ENCODE measurements at regions not wholly inside any gene's neighbourhood (a gene's known extent, or its start where the extent isn't known, plus 50 kb on each side); places are given as distances from the start of the nearest gene placed in this dataset.

- TF ChIP-seq EZH2phosphoT487 (IDR thresholded peaks at IDR 0.05; ENCODE audit: borderline replicate concordance) (no peak), CTCF (conservative IDR thresholded peaks at IDR 0.05; ENCODE audit: low read length) (no peak)
- Histone ChIP-seq H4K20me1 (ENCODE audit: insufficient read depth, low read length, poor library complexity, severe bottlenecking) (no peaks in the 10 kb centered on the region), H3K9ac (ENCODE audit: low read depth, low read length, poor library complexity, severe bottlenecking) (no peak overlapping the region), H3K79me2 (ENCODE audit: insufficient read depth, low read length) (no peaks in the 10 kb centered on the region), H3K27me3 (ENCODE audit: insufficient read depth, low read length, poor library complexity, severe bottlenecking) (no peaks in the 10 kb centered on the region), H2AFZ (ENCODE audit: low read length) (no peak overlapping the region), H3K4me3 (ENCODE audit: low read length, poor library complexity, severe bottlenecking) (no peak overlapping the region), H3K9me3 (ENCODE audit: insufficient read depth, low read depth, low read length) (no peaks in the 10 kb centered on the region), H3F3A (ENCODE audit: low read depth) (no peaks in the 10 kb centered on the region), H3K4me2 (ENCODE audit: low read depth, low read length, poor library complexity, severe bottlenecking) (no peak overlapping the region), H3K4me1 (ENCODE audit: insufficient read depth, low read length, poor library complexity, severe bottlenecking) (no peaks in the 10 kb centered on the region), H3K36me3 (ENCODE audit: insufficient read depth, low read length) (no peaks in the 10 kb centered on the region), H3K9me2 (replicated peaks; ENCODE audit: low read depth, low read length) (no peaks in the 10 kb centered on the region)
Observed at GRCh38 chr4:59307609-59308008, 1892.5 kb upstream of the ADGRL3 start.

GRCh38 chr4:59314637-59315036, 1885.5 kb upstream of the ADGRL3 start:
- Histone ChIP-seq H3K4me3 (ENCODE audit: low read length, poor library complexity, severe bottlenecking) (no peak overlapping the region), H3K9me3 (ENCODE audit: insufficient read depth, low read depth, low read length) (no peaks in the 10 kb centered on the region), H3K27me3 (ENCODE audit: insufficient read depth, low read length, poor library complexity, severe bottlenecking) (no peaks in the 10 kb centered on the region), H3K9ac (ENCODE audit: low read depth, low read length, poor library complexity, severe bottlenecking) (no peak overlapping the region), H4K20me1 (ENCODE audit: insufficient read depth, low read length, poor library complexity, severe bottlenecking) (no peaks in the 10 kb centered on the region), H3F3A (ENCODE audit: low read depth) (no peaks in the 10 kb centered on the region), H3K4me2 (ENCODE audit: low read depth, low read length, poor library complexity, severe bottlenecking) (no peak overlapping the region), H3K36me3 (ENCODE audit: insufficient read depth, low read length) (no peaks in the 10 kb centered on the region), H2AFZ (ENCODE audit: low read length) (no peak overlapping the region), H3K79me2 (ENCODE audit: insufficient read depth, low read length) (no peaks in the 10 kb centered on the region), H3K9me2 (replicated peaks; ENCODE audit: low read depth, low read length) (no peaks in the 10 kb centered on the region), H3K4me1 (ENCODE audit: insufficient read depth, low read length, poor library complexity, severe bottlenecking) (no peaks in the 10 kb centered on the region)
- TF ChIP-seq EZH2phosphoT487 (IDR thresholded peaks at IDR 0.05; ENCODE audit: borderline replicate concordance) (no peak), CTCF (conservative IDR thresholded peaks at IDR 0.05; ENCODE audit: low read length) (no peak)

- Histone ChIP-seq H4K20me1 (ENCODE audit: insufficient read depth, low read length, poor library complexity, severe bottlenecking) (no peaks in the 10 kb centered on the region), H3K9me2 (replicated peaks; ENCODE audit: low read depth, low read length) (no peaks in the 10 kb centered on the region), H3K27me3 (ENCODE audit: insufficient read depth, low read length, poor library complexity, severe bottlenecking) (no peaks in the 10 kb centered on the region), H2AFZ (ENCODE audit: low read length) (no peak overlapping the region), H3F3A (ENCODE audit: low read depth) (no peaks in the 10 kb centered on the region), H3K4me1 (ENCODE audit: insufficient read depth, low read length, poor library complexity, severe bottlenecking) (no peaks in the 10 kb centered on the region), H3K9me3 (ENCODE audit: insufficient read depth, low read depth, low read length) (no peaks in the 10 kb centered on the region), H3K36me3 (ENCODE audit: insufficient read depth, low read length) (no peaks in the 10 kb centered on the region), H3K9ac (ENCODE audit: low read depth, low read length, poor library complexity, severe bottlenecking) (no peak overlapping the region), H3K4me2 (ENCODE audit: low read depth, low read length, poor library complexity, severe bottlenecking) (no peak overlapping the region), H3K4me3 (ENCODE audit: low read length, poor library complexity, severe bottlenecking) (no peak overlapping the region), H3K79me2 (ENCODE audit: insufficient read depth, low read length) (no peaks in the 10 kb centered on the region)
- no peak for TF ChIP-seq EZH2phosphoT487 (IDR thresholded peaks at IDR 0.05; ENCODE audit: borderline replicate concordance)
- no peak for TF ChIP-seq CTCF (conservative IDR thresholded peaks at IDR 0.05; ENCODE audit: low read length)
Observed at GRCh38 chr4:59339631-59340030, 1860.5 kb upstream of the ADGRL3 start.
